Hepatocyte (in vitro differentiated cells): ENCODE measurements at regions not wholly inside any gene's neighbourhood (a gene's known extent, or its start where the extent isn't known, plus 50 kb on each side); places are given as distances from the start of the nearest gene placed in this dataset.

ENCODE experiments used
- CTCF ChIP-seq: fragments of 200-600 bp; sonication (generic); IDR thresholded peaks from 2 replicates; pipeline ENCODE4 v1.5.1; 2016; ENCODE audit warnings: antibody characterized with exemption, mild to moderate bottlenecking; ENCODE audit not compliant: poor library complexity
- EZH2phosphoT487 ChIP-seq: fragments of 200-600 bp; sonication (generic); IDR thresholded peaks from one replicate; pipeline ENCODE4 v1.6.1; 2018; ENCODE audit warnings: antibody characterized with exemption, mild to moderate bottlenecking, low read depth, moderate library complexity; ENCODE audit not compliant: unreplicated experiment, severe bottlenecking

GRCh38 chr9:79279356-79279755, 292.4 kb upstream of the TLE4 start:
- TF ChIP-seq EZH2phosphoT487 (no peak), CTCF (no peak)
